Activated CD4-positive, alpha-beta T cell treated with anti-CD3 and anti-CD28 coated beads, Interleukin-2, Interleukin-4, amounts not matched to agents 100 ng/mL and 50 ng/mL, durations not matched to agents 16 hours and 8 hours (primary cell): ENCODE measurements at regions not wholly inside any gene's neighbourhood (a gene's known extent, or its start where the extent isn't known, plus 50 kb on each side); places are given as distances from the start of the nearest gene placed in this dataset.
"Not testable (repeated sequence)": the region's sequence is repeated elsewhere in the genome, so short reads cannot be mapped to it uniquely, and the experiment has no call there.

Experiments used
- DNase-seq: peaks from one replicate; pipeline ENCODE4 v3.0.0-alpha.2; 2020; ENCODE audit warnings: low spot score

DNA sequence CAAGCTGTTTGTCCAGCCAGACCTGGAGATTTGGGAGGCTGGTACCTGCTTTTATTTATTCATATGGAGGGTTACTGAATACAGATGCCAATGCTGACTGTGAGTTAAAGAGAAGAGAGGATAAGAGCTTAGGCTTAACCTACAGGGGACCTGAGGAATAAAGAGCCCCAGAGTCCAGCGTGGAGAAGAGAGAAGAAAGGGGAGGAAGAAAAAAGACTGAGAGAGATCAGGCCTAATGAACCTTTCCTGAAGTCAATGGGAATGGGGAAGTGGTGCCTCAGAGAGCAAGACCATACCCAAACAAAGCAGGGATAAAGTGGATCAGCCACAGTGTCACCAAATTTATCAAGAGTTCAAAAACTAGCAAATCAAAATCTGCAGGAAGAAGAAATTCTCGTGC is 348.6 kb upstream of the KCNH7 start:
- DNase-seq, result no peak

DNA sequence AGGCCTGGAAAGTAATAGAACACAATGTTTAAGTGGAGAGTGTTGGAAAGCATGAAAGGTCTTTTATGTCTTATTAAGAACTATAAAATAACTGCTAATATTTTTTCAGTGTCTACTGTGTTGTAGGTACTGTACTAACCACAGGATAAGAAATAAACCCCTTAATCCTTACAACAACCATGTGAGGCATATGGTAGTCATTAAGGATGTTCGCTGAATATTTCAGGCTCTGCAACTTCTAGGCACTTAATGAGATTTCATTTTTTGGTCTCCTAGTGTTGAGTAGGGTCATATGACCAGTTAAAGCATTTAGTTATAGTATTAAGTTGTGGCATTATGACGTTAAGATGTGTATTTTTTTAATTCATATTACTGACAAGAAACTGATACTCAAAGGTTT is 346.6 kb upstream of the KCNH7 start:
- DNase-seq, result no peak

DNA sequence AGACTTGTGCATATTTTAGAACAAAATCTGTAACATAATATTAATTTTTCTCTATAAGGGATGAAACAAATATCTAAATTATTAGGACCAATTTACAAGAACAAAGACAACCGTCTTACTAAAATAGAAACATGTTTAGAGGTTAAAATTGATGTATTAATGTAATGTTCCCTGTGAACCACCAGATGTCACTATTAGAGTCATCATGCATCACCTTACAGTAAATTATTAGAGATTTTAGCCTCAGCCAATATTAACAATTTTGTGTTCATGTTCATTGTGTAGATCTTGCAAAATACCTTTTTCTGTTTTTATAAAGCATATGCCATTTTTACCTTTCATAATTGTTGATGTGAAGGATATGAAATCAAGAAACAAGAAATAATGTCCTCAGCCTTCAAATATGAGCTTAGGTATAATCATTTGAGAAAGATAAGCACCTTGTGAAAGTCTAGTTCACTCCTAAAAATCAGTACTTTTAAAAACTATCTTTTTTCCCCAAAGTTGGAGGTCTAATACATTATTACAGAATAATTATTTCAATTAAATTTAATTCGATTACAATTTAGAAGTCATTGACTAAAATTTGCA is 344.3 kb upstream of the KCNH7 start:
- no peak for DNase-seq

DNA sequence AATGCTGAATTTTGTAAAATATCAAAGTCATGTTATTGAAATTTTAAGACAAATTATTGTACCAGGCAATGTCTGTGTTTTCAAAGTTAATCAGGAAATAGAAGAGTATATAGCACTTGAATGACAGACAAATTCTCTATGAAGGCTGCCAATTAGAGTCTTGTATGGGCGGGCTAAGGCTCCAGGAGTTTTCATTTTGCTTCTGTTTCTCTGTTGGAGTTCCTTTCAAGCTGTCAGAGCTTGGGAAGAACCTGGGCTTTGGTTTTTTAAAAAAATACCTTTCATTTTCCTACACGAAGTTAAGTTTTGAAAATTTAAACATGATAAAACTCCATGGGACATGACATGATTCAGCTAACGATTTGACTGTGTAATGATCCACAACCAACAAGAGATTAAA is 339.0 kb upstream of the KCNH7 start:
- no peak for DNase-seq

DNA sequence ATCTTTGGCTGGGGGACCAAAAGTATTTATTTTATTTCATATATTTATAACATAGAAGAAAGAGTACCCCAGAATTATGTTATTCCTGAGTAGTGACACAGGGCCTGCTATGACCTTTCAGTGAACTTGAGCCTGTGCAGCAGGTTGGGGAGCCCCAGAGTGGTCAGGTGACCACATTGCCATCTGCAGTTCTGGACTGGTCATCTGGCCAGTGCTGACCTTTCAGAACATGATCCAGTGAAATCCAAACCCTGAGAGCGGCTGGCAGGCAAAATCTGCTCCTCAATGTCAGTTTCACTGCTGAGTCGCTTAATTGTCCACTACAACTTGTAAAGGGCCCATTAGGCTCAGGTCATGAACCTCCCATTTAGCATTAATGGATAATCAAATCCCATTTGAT is 336.7 kb upstream of the KCNH7 start:
- DNase-seq, result no peak

DNA sequence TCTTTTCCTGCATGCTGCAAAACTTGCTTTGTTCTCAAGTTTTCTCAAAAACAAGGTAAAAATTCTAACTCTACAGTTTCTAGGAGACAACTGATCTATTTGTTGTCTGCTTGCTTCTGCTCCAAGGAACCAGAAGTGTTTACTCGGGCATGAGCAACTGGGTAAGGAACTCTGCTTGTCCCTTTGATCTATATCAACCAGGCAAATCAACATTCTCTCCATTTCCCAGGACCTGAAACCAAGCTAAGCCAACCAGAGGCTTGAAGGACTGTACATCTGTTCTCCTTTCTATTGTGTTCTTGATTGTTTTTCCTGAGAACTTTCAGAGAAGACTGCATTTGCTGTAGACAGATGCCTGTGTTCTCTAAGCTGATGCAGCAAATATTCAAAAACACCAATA is 335.0 kb upstream of the KCNH7 start:
- DNase-seq, result no peak

DNA sequence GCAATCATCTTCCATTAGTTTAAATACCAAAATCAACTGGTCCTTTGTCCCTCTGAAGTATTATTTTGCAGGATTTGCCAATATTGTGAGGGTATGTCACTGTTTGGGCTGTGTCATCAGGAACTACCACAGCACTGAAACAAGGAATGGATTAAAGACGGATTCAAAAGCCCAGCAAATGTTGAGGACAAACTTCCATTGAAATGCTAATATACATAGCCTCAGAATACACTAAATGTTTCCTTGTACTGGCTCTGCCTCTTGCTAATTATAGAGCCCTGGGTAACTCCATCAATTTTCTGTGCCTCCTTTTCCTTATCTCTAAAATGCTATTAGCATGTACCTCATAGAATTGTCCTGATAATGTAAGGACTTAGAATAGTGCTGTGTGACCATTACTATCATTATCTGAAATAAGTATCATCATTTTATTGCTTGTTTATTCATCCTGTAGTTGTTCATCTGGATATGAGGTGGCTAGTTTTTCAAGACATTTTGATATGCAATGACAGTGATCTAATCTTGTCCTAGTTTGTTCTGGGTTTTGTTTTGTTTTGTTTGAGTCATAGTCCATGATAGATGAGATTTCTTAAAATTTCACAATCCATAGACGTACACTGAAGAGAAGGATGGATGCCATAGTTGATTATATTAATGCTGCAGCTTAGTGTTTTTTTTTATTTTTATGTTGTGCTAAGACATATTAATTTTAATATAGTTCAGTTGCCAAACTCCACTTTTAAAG is 333.4 kb upstream of the KCNH7 start:
- no peak for DNase-seq

DNA sequence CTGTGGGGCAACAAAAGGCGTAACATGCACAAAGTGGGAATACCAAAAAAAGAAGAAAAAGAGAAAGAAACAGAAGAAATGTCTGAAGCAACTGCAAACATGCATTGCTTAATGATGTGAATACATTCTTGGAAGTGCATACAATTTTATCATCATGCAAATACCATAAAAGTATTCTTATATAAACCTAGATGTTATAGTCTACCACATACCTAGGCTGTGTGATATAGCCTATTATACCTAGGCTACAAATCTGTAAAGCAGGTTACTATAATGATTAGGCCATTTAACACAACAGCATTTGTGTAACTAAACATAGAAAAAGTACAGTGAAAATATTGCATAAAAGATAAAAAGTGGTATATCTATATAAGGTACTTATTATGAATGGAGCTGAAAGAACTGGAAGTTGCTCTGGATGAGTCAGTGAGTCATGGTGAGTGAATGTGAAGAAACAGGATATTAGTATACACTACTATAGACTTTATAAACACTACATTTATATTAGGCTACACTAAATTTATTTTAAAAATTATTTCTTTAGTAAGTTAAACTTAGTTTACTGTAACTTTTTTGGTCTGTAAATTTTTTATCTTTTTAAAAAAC is 319.4 kb upstream of the KCNH7 start:
- no peak for DNase-seq

DNA sequence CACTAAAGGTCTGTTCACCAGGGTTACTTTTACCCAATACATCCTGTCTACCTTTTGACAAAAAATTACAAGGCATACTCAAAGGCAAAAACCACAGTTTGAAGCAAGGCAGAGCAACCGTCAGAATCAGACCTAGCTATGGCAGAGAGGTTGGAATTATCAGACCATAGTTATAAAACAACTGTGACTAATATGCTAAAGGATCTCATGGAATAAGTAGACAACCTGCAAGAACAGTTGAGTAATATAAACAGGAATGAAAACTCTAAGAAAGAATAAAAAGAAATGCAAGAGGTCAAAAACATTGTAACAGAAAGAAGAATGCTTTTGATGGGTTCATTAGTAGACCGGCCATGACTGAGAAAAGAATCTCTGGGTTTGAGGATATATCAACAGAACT is 318.8 kb upstream of the KCNH7 start:
- no peak for DNase-seq

DNA sequence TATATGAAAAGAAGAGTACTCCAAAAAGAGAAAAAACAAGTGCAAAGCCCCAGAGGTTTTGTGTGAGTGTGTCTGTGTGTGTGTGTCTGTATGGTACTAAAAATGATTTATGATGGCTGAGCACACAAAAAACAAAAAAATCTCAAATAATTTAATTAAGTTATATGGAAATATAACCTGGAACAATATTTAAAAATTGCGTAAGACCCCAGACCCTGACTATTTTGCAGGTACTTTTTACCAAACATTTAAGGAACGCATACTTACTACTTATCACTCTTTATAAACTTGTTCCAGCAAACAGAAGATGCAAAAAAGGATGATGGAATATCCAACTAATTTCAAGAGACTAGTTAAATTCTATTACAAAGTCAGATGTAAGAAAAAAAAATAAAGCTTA is 317.4 kb upstream of the KCNH7 start:
- DNase-seq, result no peak

DNA sequence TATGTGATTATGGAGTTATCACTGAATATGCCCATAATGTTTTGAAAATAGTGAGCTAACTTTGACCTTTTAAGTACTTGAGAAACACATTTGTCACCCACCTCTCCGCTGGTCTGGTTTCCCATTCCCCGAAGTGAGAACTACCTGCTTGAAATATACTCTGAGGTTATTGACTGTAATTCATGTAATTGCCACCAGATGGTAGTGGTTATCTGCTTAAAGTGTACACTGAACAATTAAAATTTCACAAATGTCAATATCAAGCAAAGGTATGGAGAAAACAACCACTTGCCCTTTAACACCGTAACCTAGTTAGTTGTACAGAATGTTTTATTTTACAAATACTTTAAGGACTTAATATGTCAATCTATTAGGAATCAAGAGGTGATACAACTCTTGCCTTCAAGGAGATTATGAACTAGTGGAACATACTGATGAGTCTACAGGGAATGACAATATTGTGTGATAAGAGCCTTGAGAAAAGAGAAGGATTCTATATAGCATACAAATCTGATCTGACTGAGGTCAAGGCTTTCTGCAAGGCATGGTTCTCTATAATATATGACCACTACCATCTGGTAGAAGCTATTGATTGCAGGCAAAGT is 316.8 kb upstream of the KCNH7 start:
- no peak for DNase-seq

DNA sequence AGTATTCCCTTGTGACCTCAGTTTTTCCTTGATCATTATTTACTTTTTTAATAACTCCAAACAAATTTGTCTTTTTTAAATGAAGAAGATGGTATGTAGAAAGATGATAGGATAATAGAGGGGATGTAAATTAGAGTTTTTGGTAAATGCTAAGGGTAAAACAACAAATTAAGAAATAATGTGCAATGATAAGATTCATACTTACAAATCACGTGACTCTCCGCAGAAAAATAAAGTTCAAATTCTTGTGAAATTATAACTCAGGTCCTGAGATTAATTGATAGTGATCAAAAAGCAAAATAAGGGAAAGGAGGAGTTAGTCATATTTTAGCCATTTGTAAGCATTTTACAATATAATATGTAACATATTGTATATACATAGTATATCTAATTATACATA is 304.1 kb upstream of the KCNH7 start:
- DNase-seq, result no peak

DNA sequence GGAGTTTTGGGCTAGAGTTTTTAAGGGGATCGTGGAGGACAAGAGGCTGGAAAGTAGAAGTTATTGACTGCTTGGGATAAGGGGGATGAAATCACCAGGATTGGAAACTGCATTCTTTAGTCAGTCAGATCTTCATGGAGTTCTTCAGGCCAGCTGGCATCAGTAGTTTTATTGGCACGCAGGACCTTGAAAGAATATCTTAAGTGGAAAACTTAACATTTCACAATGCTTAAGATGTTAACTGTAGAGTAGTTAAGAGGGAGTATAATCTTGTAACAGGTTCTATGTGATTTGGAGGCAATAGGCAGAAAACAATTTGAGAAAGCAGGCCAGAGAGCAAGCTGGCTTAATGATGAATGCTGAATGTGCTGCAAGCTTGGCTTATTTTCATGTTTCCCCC is 300.4 kb upstream of the KCNH7 start:
- DNase-seq, result no peak

DNA sequence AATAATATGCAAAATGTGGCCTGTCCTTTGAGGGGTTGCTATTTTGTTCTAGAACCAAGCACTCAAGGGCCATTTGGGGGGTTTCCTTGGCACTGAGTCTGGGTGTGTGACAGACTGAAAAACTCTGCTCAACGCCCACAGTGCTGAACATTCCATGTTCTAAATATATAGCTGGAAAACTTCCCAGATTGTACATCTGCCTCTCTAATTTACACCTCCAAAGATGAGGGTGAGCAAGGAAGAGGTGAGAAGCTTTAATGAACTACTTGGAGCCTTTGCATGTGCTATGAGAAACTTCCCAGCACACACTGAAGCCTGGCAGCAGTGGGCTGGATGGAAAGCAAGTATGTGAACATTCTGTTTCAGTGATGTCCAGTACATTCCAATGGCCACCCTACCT is 296.7 kb upstream of the KCNH7 start:
- DNase-seq, result no peak

DNA sequence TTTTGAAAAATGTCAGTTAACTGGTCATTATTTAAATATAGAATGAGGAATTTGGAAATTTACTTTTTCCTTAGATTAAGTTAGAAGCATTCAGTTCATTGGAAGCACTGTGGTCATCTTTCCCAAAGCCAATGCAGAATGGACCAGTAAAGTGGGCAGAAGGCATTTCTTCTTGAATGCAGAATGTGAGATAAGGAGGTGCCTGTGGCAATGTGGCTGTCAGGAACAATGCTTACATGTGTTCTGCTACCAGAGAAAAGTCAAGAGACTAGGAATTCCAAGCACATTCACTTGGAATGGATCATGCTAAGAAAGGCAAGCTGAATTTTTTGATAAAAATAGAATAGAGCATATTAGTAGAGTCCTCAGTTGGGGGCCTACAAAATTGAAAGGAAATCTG is 295.0 kb upstream of the KCNH7 start:
- DNase-seq, result no peak

DNA sequence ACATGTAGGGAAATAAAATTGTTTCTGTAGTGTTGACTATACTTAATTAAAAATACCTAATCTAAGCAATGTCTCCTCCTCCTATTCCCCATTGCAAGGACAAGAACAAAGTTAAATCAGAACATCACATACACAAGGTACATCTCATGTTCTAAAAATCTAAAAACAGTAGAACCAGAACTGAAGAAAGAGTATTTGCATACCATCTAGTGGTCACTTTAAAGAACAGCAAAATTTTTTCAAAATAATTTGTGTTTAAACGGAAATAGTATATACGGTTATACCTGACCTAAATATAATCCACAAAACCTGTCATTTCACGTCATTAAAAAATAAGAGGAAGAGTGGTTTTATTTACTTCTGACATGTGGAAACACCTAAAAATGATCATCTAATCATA is 294.3 kb upstream of the KCNH7 start:
- DNase-seq, result no peak

DNA sequence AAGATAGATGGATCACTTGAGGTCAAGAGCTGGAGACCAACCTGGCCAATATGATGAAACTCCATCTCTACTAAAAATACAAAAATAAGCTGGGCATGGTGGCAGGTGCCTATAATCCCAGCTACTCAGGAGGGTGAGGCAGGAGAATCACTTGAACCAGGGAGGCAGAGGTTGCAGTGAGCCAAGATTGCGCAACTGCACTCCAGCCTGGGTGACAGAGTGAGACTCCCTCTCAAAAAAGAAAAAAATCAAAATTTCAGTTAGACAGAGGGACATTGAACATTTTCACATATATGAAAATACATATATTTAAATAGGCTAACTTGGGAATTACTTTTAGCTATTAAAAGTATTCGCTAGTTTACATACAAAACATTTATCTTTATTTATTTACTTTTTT is 293.6 kb upstream of the KCNH7 start:
- not testable (repeated sequence) for DNase-seq

DNA sequence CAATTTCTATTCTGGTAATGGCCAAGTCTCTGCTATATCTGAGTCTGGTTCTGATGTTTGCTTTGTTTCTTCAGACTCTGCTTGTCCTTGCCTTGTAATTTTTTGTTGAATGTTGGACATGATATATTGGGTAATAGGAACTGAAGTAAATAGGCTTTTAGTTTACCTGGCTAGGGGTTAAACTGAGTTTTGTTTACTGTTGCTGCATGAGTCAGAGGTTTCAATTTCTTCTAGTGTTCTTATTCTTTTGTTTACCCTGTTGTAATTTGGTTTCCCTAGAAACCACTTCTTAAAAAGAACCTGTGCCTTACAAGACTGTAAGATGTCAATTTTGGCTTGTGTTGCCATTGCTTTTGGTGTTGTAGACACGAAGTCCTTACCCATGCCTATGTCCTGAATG is 285.0 kb upstream of the KCNH7 start:
- DNase-seq, result no peak

DNA sequence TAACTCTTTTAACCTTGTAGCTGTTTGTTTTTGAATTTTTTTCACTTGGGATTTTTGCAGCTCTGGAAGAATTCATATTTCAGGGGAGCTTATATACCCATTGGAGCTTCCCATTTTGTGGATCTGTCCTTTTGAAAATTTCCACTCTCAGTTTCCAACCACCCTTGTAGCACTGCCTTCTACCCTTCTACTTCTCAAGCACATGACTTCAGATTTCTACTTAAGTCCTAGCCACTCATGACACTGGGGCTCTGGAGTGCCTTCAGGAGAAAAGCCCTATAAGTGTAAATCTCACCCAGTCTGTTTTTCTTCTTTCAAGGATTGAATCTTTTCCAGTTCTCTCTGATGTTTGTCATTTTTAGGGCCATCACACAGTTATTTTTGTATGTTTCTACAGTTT is 283.7 kb upstream of the KCNH7 start:
- no peak for DNase-seq

DNA sequence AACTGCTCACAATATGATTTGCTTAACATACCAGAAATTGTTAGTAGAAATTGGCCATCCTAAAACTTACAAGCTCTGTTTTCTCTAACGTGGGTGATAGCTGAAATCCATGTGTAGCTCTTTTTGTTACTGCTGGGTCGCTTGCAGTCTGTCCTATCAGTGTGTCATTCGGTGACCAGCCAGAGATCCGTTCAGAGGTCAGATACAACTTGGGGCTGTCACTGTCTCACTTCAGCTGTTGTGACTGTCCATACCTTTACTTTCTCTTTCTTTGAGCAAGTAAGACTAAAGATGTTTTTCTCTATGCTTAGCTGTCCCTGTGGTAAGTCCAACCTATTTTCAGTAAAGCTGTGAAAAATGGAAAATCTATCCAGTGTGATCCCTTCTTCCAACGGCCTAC is 282.9 kb upstream of the KCNH7 start:
- DNase-seq, result no peak

DNA sequence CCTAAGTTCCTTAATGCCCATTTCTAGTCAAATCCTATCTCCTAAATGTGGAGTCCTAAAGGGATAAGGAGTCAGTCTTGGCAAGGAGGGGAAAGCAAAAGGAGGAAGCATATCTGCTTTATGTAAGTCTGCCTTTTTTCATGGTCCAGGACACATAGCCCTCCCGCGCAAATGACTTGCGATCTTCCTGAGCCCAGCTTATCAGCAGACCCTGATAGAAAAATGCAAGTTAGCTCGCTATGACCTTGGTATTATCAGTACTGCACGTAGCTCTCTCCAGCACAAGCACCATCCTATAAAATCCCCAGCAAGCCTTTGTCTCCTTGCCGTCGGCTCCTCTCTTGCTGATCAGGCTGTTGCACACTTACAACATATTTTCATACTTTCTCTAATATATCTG is 281.4 kb upstream of the KCNH7 start:
- DNase-seq, result no peak

DNA sequence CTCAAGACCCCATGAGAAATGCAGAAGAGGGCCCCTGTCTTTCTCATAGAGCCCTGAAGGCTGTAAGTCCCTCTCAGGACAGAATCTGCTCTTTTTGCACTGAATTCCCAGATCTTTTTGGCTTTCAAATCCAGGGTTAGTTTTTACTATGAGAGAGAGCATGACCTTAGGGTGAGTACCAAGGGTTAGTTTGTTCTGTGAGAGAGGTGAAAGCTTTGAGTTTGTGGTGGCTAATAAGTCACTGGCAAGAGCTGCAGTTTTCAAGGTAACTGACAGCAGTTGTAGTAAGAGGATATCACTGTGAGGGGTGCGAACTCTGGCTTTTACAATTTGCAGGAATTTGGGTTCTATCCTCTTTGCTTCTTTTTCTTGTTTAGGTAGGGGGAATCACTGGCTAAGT is 248.4 kb upstream of the KCNH7 start:
- no peak for DNase-seq

DNA sequence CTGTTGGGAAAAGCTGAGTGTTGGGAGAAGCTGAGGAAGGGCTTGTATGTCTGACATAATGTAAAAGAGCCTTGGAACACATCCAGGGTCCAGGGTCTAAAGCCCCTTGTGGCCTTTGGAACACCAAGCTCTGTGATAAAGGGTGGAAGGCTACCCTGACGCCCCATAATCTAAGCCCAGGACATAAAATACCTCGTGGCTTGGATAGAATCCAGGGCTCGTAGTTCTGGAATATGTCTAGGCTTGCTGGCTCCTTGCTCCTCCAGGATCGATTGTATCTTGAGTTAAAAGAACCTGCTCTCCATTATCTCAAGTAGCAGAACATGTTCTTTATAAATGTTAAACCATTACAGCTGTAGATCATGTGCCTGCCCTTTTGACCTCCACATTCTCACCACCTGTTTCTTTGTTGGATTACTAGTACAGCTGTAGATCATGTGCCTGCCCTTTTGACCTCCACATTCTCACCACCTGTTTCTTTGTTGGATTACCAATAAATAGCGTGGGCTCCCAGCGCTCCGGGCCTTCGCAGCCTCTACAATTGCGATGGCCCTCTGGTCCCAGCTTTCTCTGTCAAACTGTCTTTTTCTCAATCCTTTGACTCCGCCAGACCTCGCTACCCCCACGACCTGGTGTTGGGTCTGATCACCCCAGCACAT is 246.9 kb upstream of the KCNH7 start:
- not testable (repeated sequence) for DNase-seq
